Mucosa of descending colon (tissue), 3 donors: ENCODE measurements at regions not wholly inside any gene's neighbourhood (a gene's known extent, or its start where the extent isn't known, plus 50 kb on each side); places are given as distances from the start of the nearest gene placed in this dataset.

Experiments used
- ATAC-seq: fragments of 200-7000 bp; cut with Tn5 transposase; one replicate; pipeline ENCODE4 v1.9.1; 2020; ENCODE audit warnings: mild to moderate bottlenecking, moderate library complexity
- DNase-seq, 3 donors: peaks; one replicate each; pipeline ENCODE4 v3.0.0-alpha.2; 2020
- H3K36me3 ChIP-seq: fragments of 200-600 bp; one replicate; pipeline ENCODE4 v1.8.0; 2021; ENCODE audit warnings: low read depth, mild to moderate bottlenecking
- H3K4me1 ChIP-seq: fragments of 200-600 bp; one replicate; pipeline ENCODE4 v1.8.0; 2021; ENCODE audit warnings: low read depth, mild to moderate bottlenecking
- H3K4me3 ChIP-seq: fragments of 200-600 bp; one replicate; pipeline ENCODE4 v1.8.0; 2021; ENCODE audit warnings: mild to moderate bottlenecking
- H3K9me3 ChIP-seq: fragments of 200-600 bp; one replicate; pipeline ENCODE4 v1.8.0; 2021; ENCODE audit warnings: mild to moderate bottlenecking
- intact Hi-C, 2 donors: fragments of 100-400 bp; cut with DNase I in 1 of 2; cut with micrococcal nuclease in 1 of 2; formaldehyde crosslinking; loops; one replicate each; pipeline versions ENCODE4 v1.11.0 to v1.11.1; 2022; cut with DNase I, micrococcal nuclease
- TF ChIP-seq, protein P1 (sequence below): fragments of 200-600 bp; IDR thresholded peaks from one replicate; pipeline ENCODE4 v1.8.0; 2022; ENCODE audit warnings: antibody characterized with exemption, mild to moderate bottlenecking
- donor health status: DM: no; HTN: no; CAD: no; lungs with moderate emphysema.
- donor health status: DM: no; HTN: no; CAD: no.
- donor health status: DM: no; HTN: yes; CAD: no.

DNA sequence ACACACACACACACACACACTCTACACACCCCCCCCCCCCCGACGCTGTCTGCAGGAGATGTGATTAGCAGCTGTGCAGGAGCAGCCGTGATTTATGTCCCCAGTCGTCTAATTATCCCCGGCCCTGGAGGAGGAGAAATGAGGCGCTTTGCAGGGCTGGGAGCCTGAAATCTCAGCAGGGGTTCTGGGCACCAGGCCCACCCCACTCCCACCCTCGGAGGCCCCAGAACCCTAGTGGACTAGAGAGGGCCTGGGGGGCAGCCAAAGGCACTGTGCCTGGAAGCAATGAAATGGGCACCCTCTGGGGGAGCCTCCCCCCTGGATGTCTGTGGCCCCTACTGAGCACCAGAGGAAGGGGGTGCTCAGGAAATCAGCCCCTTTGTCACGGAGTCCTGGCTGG is 134.2 kb upstream of the CIBAR2 start:
- no peaks in the 10 kb centered on the region for H3K4me1 ChIP-seq
- TF ChIP-seq, protein P1, sequence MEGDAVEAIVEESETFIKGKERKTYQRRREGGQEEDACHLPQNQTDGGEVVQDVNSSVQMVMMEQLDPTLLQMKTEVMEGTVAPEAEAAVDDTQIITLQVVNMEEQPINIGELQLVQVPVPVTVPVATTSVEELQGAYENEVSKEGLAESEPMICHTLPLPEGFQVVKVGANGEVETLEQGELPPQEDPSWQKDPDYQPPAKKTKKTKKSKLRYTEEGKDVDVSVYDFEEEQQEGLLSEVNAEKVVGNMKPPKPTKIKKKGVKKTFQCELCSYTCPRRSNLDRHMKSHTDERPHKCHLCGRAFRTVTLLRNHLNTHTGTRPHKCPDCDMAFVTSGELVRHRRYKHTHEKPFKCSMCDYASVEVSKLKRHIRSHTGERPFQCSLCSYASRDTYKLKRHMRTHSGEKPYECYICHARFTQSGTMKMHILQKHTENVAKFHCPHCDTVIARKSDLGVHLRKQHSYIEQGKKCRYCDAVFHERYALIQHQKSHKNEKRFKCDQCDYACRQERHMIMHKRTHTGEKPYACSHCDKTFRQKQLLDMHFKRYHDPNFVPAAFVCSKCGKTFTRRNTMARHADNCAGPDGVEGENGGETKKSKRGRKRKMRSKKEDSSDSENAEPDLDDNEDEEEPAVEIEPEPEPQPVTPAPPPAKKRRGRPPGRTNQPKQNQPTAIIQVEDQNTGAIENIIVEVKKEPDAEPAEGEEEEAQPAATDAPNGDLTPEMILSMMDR = no peak
- DNase-seq (no peak), ATAC-seq (no peak)
- H3K9me3 ChIP-seq = no peaks in the 10 kb centered on the region
- H3K36me3 ChIP-seq = no peaks in the 10 kb centered on the region
- intact Hi-C loops = loop anchor here in 1 of 2 donors (10.0 kb wide), 1 partner anchor 132 kb away; the partner anchor contains the start of gene CIBAR2
- H3K4me3 ChIP-seq = no peak overlapping the region

DNA sequence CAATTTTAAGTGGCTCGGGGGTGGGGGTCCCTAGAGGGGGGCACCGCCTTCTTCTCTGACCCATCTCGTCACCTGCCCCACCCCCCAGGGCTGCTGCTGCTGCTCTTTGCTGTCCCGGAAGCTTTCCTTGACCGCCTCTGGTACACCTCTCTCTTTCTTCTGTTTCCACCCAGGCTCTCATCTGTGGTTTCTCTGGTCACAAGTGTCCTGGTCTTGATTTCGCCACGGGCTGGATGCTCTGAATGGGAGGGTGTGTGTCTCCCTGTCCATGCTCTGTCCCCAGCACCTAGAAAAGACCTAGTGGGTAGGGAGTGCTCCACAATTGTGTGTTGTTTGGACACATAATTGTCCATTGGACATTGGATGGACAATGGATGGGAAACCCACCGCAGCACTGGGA is 134.7 kb upstream of the CIBAR2 start:
- Histone ChIP-seq H3K4me1 (no peaks in the 10 kb centered on the region), H3K9me3 (no peaks in the 10 kb centered on the region), H3K4me3 (no peak overlapping the region), H3K36me3 (no peaks in the 10 kb centered on the region)
- DNase-seq (no peak), ATAC-seq (no peak)
- intact Hi-C loops = loop anchor here in 1 of 2 donors (10.0 kb wide), 1 partner anchor 132 kb away; the partner anchor contains the start of gene CIBAR2
- TF ChIP-seq, protein P1 = no peak

DNA sequence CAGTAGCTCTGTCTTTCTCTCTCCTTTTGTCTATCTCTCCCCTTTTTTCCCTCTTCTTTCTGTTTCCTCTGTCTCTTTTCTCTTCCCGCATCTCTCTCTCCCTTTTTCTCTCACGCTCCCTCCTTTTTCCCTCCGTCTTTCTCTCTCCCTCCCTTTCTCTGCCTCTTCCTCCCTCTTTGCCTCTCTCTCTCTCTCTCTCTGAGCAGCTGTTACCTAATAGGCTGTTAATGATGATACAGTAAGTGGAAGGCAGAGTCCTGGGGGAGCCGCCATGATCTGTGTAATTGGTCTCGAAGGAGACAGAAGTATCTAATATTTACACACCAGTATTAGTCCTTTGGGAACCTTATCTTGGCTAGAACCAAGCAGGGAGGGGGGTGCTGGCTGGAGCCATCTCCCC is 136.1 kb upstream of the CIBAR2 start:
- no peaks in the 10 kb centered on the region for H3K36me3 ChIP-seq
- no peaks in the 10 kb centered on the region for H3K4me1 ChIP-seq
- H3K4me3 ChIP-seq = no peak overlapping the region
- no peak for DNase-seq
- no peak for ATAC-seq
- intact Hi-C loops = loop anchor here in 1 of 2 donors (10.0 kb wide), 1 partner anchor 134 kb away; the partner anchor contains the start of gene CIBAR2
- TF ChIP-seq, protein P1 = no peak
- no peaks in the 10 kb centered on the region for H3K9me3 ChIP-seq

DNA sequence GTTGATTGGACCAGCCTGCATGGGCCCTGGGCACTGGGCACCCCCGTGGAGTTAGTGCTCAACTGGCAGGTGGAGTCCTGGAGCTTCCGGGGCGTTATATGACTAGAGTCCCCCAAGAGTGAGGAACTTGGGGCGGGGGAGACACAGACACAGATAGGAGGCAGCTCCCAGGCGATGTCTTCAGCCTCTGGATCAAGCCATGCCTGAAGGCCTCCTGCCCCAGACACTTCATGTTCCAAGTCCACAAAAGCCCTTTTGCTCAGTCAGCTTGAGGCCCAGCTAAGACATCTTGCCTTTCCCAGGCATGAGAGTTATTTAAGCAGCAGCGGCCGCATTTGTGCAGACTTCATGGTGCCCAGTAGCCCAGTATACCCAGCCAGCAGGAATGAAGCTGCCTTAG is 136.6 kb upstream of the CIBAR2 start:
- intact Hi-C loops = loop anchor here in 1 of 2 donors (10.0 kb wide), 1 partner anchor 134 kb away; the partner anchor contains the start of gene CIBAR2
- TF ChIP-seq, protein P1 = no peak
- H3K9me3 ChIP-seq = no peaks in the 10 kb centered on the region
- DNase-seq (no peak), ATAC-seq (no peak)
- H3K4me3 ChIP-seq = no peak overlapping the region
- H3K4me1 ChIP-seq = no peaks in the 10 kb centered on the region
- no peaks in the 10 kb centered on the region for H3K36me3 ChIP-seq

DNA sequence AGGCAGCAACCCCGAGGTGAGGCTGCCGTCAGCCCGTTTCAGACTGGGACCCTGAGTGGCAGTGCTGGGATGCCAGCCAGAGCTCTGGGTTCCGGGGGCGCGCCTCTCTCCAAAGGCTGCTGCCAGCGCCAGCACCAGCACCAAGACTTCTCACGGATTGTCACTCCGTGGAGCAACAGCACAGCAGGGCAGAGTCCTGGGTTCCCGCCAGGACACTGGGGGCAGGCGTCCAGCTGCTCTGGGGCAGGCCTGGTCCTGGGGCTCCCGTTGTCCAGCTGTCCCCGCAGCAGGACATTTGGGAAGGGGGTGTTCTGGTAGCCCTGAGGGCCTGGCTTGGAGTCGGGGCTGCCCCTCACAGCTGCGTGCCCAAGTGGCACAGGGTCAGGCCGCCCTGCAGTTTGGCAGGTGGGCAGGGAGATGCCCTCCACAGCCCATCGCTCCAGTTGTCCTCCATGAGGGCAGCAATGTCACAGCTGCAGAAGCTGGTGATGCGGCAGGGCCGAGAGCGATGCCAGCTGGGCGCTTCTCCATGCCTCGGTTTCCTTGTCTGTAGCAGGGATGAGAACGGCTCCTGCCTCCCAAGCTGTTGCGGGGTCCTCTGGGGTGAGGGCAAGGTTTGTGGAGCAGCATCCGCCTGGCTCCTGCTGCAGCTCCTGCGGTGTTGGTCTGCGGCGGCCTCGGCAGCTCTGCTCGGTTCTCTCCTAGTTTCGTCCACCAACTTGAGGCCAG is 137.3 kb upstream of the CIBAR2 start:
- Histone ChIP-seq H3K36me3 (no peaks in the 10 kb centered on the region), H3K4me1 (no peaks in the 10 kb centered on the region), H3K9me3 (no peaks in the 10 kb centered on the region), H3K4me3 (no peak overlapping the region)
- no peak for ATAC-seq
- no peak for DNase-seq
- intact Hi-C loops = loop anchor here in 1 of 2 donors (10.0 kb wide), 1 partner anchor 135 kb away; the partner anchor contains the start of gene CIBAR2
- TF ChIP-seq, protein P1 = no peak
